ENCODE measurements at regions not wholly inside any gene's neighbourhood (a gene's known extent, or its start where the extent isn't known, plus 50 kb on each side); places are given as distances from the start of the nearest gene placed in this dataset.

DNA sequence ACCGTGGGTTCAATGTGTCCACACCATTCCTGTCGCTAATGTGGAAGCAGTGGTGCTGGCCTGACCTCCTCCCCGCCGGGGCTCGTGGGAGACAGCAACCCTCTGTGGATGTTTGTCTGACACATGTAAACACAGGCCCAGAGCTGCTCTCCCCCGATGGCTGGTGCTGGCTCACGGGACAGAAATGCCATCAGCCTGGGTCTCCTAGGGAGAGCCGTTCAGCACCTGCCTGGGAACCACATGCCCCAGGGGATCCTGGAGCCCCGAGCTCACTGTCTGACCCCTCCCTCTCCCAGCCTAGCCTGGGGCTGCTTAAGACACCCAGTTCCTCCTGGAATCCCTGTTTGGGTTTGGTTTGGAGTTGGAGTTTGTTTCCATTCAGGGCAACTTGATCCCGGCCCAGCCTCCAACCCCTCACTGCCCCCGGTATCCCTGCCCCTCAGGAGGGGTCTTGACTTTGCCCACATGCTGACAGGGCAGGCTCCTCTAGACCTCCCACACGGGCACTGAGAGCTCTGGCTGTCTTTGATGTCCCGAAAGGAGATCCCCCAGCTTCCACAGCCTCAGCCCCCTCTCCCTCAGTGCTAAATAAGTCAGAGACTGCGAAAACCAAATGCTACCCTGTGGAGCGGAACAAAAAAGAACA is 50.9 kb upstream of the WNT11 start:
- ATAC-seq (no peak), DNase-seq (no peak)
- no peaks in the 10 kb centered on the region for H3K27me3 Mint-ChIP-seq
- H3K36me3 Mint-ChIP-seq (ENCODE audit: low read depth), result no peaks in the 10 kb centered on the region
- H3K27ac Mint-ChIP-seq, result no peak overlapping the region
- no peaks in the 10 kb centered on the region for H3K4me1 Mint-ChIP-seq (ENCODE audit: low read depth)
- intact Hi-C loops (cut with micrococcal nuclease), result no loop called here
- H3K4me3 Mint-ChIP-seq, result no peak overlapping the region
- CTCF ChIA-PET, result interaction anchor here (0.9 to 1.3 kb wide), 2 partner anchors 61 to 62 kb away, joined by 3 read pairs; no protein-coding TSS in a partner anchor
- POLR2A ChIA-PET, result no interaction called here
- no peaks in the 10 kb centered on the region for H3K9me3 Mint-ChIP-seq
- TF ChIP-seq, protein P1, sequence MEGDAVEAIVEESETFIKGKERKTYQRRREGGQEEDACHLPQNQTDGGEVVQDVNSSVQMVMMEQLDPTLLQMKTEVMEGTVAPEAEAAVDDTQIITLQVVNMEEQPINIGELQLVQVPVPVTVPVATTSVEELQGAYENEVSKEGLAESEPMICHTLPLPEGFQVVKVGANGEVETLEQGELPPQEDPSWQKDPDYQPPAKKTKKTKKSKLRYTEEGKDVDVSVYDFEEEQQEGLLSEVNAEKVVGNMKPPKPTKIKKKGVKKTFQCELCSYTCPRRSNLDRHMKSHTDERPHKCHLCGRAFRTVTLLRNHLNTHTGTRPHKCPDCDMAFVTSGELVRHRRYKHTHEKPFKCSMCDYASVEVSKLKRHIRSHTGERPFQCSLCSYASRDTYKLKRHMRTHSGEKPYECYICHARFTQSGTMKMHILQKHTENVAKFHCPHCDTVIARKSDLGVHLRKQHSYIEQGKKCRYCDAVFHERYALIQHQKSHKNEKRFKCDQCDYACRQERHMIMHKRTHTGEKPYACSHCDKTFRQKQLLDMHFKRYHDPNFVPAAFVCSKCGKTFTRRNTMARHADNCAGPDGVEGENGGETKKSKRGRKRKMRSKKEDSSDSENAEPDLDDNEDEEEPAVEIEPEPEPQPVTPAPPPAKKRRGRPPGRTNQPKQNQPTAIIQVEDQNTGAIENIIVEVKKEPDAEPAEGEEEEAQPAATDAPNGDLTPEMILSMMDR (IDR thresholded peaks at IDR 0.05), result no peak

DNA sequence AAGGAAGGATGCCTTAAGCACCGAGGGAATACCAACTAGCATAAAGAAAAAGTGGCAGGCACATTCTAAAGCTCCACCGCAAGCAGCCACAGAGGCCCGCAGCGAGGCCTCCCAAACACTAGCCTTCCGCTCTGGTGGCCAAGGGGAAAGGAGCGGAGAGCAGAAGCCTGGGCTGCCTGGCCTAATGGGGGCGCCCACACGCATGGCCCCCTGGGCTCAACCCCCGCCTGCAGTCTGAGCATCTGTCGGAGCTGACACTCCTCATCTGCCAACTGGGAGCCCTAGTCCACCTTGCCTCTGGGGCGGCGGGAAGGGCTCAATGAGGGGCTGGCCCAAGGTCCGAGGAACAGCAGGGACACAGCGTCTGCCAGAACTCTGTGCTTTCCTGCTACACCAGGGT is 50.1 kb upstream of the WNT11 start:
- Mint-ChIP-seq H3K4me1 (ENCODE audit: low read depth) (no peaks in the 10 kb centered on the region), H3K27me3 (no peaks in the 10 kb centered on the region)

More for the DNA sequence above, 50.1 kb upstream of the WNT11 start:
- Mint-ChIP-seq H3K27ac (no peak overlapping the region), H3K9me3 (peaks cover 2% of the 10 kb centered on the region), H3K4me3 (no peak overlapping the region), H3K36me3 (ENCODE audit: low read depth) (no peaks in the 10 kb centered on the region)
- ChIA-PET POLR2A (no interaction called here), CTCF (interaction anchor here (0.9 to 1.3 kb wide), 3 partner anchors 8 to 63 kb away, joined by 3 read pairs; no protein-coding TSS in a partner anchor)
- ATAC-seq (no peak), DNase-seq (no peak)
- intact Hi-C loops (cut with micrococcal nuclease), result no loop called here
- TF ChIP-seq, protein P1 (IDR thresholded peaks at IDR 0.05), result no peak

Measured in activated CD8-positive, alpha-beta T cell treated with anti-CD3 and anti-CD28 coated beads for 36 hours (primary cell).